Spleen (tissue), 11 donors: ENCODE measurements at regions not wholly inside any gene's neighbourhood (a gene's known extent, or its start where the extent isn't known, plus 50 kb on each side); places are given as distances from the start of the nearest gene placed in this dataset.

Experiments used
- DNase-seq: peaks from one replicate; pipeline ENCODE4 v3.0.0-alpha.2; 2020
- H3K27ac ChIP-seq, 8 donors: fragments of 200-600 bp; sonication (generic) in 7 of 8; 1 replicate in 4 of 8; 2 replicates in 4 of 8; pipeline versions ENCODE4 v1.5.0 to v1.8.0; 2016 to 2021; ENCODE audit warnings: inconsistent platforms in 4 of 8, mild to moderate bottlenecking in 4 of 8, moderate library complexity in 1 of 8
- H3K27me3 ChIP-seq, 7 donors: fragments of 200-600 bp; sonication (generic) in 6 of 7; replicated peaks in 1 of 7; 1 replicate in 4 of 7; 2 replicates in 3 of 7; pipeline versions ENCODE4 v1.5.0 to v1.8.0; 2016 to 2021; ENCODE audit warnings: inconsistent platforms in 3 of 7, mild to moderate bottlenecking in 1 of 7
- H3K36me3 ChIP-seq, 6 donors: fragments of 200-600 bp; sonication (generic) in 5 of 6; 1 replicate in 4 of 6; 2 replicates in 2 of 6; pipeline versions ENCODE4 v1.5.0 to v1.8.0; 2016 to 2021; ENCODE audit warnings: inconsistent platforms in 2 of 6
- H3K4me1 ChIP-seq, 6 donors: fragments of 200-600 bp; sonication (generic) in 5 of 6; 1 replicate in 3 of 6; 2 replicates in 3 of 6; pipeline versions ENCODE4 v1.5.0 to v1.8.0; 2016 to 2021; ENCODE audit warnings: inconsistent platforms in 3 of 6
- H3K4me3 ChIP-seq, 8 donors: fragments of 200-600 bp; sonication (generic) in 7 of 8; 1 replicate in 4 of 8; 2 replicates in 4 of 8; pipeline versions ENCODE4 v1.5.0 to v1.8.0; 2016 to 2021; ENCODE audit warnings: inconsistent platforms in 4 of 8, mild to moderate bottlenecking in 4 of 8, moderate library complexity in 2 of 8
- H3K9me3 ChIP-seq, 8 donors: fragments of 200-600 bp; sonication (generic) in 7 of 8; 1 replicate in 4 of 8; 2 replicates in 4 of 8; pipeline versions ENCODE4 v1.5.0 to v1.8.0; 2016 to 2021; ENCODE audit warnings: inconsistent platforms in 4 of 8
- CTCF ChIP-seq, 11 experiments: fragments of 200-600 bp in 7 of 11; fragments of 450-650 bp in 4 of 11; sonication (generic) in 4 of 11; IDR thresholded peaks in 8 of 11; conservative IDR thresholded peaks in 3 of 11; 1 replicate in 7 of 11; 2 replicates in 4 of 11; pipeline versions ENCODE4 v1.4.0 to v1.8.0; 2016 to 2021; ENCODE audit warnings: antibody characterized with exemption in 11 of 11, inconsistent platforms in 4 of 11, mild to moderate bottlenecking in 1 of 11
- POLR2A ChIP-seq, 3 donors: fragments of 450-650 bp; IDR thresholded peaks; one replicate each; pipeline ENCODE4 v1.5.1; 2017; ENCODE audit warnings: antibody characterized with exemption in 3 of 3, mild to moderate bottlenecking in 1 of 3
- POLR2AphosphoS5 ChIP-seq, 3 donors: sonication (generic); formaldehyde crosslinking; IDR thresholded peaks; one replicate each; pipeline ENCODE4 v1.5.1; 2017; ENCODE audit warnings: antibody characterized with exemption in 3 of 3
- WGBS, 5 donors: extraction: QIAGEN DNeasy Blood & Tissue Kit in 3 of 5; methylation state at CpG; one replicate each; pipeline versions ENCODE4 v1.1.5 to v1.1.7; 2013 to 2018; 5-methylcytosine and 5-hydroxymethylcytosine counted together
- intact Hi-C: fragments of 100-400 bp; cut with DNase I; formaldehyde crosslinking; loops from one replicate; pipeline ENCODE4 v1.15.0; 2023; ENCODE audit warnings: low total_unique reads
- donor health status: healthy with polysubstance abuse.
- donor health status: DM: no; HTN: no; CAD: no; lungs with moderate emphysema.
- donor health status: DM: no; HTN: no; CAD: no.
- donor health status: Bipolar disorder and iron deficiency.
- donor health status: healthy.
- donor health status: DM: no; HTN: no; CAD: no.
- donor health status: DM: yes; HTN: yes; CAD: no.

DNA sequence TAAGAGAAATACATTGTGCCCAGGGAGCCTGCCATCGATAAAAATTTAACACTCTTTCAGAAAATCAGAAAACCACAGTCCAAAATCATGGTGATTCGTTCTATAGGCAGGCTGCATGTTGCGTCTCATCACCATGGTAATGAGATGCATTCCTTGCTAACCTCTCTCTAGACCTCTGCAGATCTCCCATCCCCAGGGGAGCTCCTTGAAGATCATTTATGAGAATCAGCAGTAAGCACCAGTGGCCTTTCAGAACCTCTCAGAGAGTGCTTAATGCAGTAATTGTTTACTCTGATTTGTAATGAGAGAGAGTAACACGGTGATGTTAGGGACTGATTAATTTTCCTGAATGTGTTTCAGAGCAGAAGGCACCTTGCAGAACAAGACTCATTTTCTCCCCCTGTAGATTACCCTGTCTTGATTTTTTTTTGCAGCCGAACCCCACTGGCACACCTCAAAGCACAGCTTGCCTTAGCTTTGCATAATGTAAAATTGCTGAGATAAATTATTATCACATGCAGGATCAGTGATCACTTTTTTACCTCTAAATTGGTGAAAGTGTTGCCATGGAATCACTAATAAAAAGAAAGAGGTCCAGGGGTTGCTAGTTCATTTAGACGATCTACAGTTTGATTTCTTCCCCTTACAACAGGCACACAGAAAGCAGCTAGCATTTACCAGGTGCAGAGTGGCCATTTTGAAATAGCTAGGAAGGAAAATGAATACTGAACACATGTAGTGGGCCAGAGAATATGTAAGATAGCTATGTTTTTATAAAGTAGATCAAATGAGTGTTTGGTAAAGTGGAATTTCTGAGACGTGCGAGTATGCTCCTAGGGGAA, 98.9 kb upstream of the CHL1 start:
- Histone ChIP-seq H3K36me3 (no peaks in the 10 kb centered on the region), H3K27me3 (peaks cover 0 to 6% (median 0%) of the 10 kb centered on the region in 7 donors), H3K4me1 (no peaks in the 10 kb centered on the region), H3K9me3 (no peaks in the 10 kb centered on the region), H3K27ac (no peak overlapping the region), H3K4me3 (no peak overlapping the region)
- WGBS, 5 donors: 73 to 80% (median 78%) methylated on average over 8 of the region's 8 CpGs
- intact Hi-C loops: no loop called here
- no peak for DNase-seq
- no peak for TF ChIP-seq POLR2AphosphoS5 (IDR thresholded peaks at IDR 0.05)
- TF ChIP-seq POLR2A (IDR thresholded peaks at IDR 0.05): no peak
- TF ChIP-seq CTCF (IDR thresholded peaks at IDR 0.05 in 8 of 11, conservative IDR thresholded peaks at IDR 0.05 in 3 of 11): no peak

DNA sequence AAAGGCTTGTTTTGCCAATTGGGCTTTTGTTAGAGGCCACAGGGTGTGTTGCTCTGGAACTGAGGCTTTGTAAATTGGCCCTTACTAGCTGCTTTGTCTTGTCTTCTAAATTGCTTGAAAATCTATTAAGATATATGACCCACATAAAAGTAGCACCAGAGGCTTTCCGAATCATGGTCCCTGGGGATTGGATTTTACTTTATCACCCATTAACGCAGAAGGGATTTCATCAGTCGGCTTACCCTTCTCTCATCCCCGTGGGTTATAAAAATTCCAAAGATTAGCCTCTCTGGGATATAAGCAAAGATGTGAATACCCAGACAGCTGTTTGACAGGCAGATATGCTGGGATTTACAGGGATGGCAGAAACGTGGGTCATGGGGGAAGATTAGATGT, 98.3 kb upstream of the CHL1 start:
- H3K4me1 ChIP-seq: no peaks in the 10 kb centered on the region
- H3K9me3 ChIP-seq: no peaks in the 10 kb centered on the region
- H3K27me3 ChIP-seq: peaks cover 0 to 6% (median 0%) of the 10 kb centered on the region in 7 donors
- TF ChIP-seq POLR2A (IDR thresholded peaks at IDR 0.05): no peak
- no peak for TF ChIP-seq CTCF (IDR thresholded peaks at IDR 0.05 in 8 of 11, conservative IDR thresholded peaks at IDR 0.05 in 3 of 11)
- TF ChIP-seq POLR2AphosphoS5 (IDR thresholded peaks at IDR 0.05): no peak
- no peak for DNase-seq
- H3K36me3 ChIP-seq: no peaks in the 10 kb centered on the region
- 63 to 70% (median 65%) methylated on average over 5 of the region's 5 CpGs for WGBS, 5 donors
- H3K4me3 ChIP-seq: no peak overlapping the region
- H3K27ac ChIP-seq: no peak overlapping the region
- intact Hi-C loops: no loop called here

DNA sequence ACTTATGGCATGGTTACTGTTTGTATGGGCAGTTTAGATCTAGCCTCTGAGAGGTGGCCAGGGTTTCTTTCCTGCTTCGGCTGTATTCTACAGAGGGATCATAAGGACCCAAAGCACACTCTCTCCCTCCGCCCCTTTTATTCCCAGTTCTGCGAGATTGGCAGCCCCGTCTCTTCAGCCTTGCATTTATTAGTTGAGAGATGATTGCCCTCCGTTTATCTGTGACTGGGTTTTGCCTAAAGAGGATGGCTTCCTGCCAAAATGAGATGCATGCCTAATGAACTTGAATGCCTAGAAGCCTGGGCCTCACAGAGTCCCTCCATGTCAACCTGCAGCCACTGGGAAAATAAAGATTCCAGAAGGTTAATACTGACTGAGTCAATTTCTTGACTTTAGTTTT, 97.1 kb upstream of the CHL1 start:
- Histone ChIP-seq H3K27me3 (peaks cover 0 to 6% (median 0%) of the 10 kb centered on the region in 7 donors), H3K4me3 (no peak overlapping the region), H3K4me1 (no peaks in the 10 kb centered on the region), H3K27ac (no peak overlapping the region), H3K9me3 (no peaks in the 10 kb centered on the region), H3K36me3 (no peaks in the 10 kb centered on the region)
- no peak for TF ChIP-seq POLR2AphosphoS5 (IDR thresholded peaks at IDR 0.05)
- TF ChIP-seq POLR2A (IDR thresholded peaks at IDR 0.05): no peak
- TF ChIP-seq CTCF (IDR thresholded peaks at IDR 0.05 in 8 of 11, conservative IDR thresholded peaks at IDR 0.05 in 3 of 11): no peak
- intact Hi-C loops: no loop called here
- DNase-seq: no peak
- 70 to 92% (median 78%) methylated on average over 5 of the region's 5 CpGs for WGBS, 5 donors

DNA sequence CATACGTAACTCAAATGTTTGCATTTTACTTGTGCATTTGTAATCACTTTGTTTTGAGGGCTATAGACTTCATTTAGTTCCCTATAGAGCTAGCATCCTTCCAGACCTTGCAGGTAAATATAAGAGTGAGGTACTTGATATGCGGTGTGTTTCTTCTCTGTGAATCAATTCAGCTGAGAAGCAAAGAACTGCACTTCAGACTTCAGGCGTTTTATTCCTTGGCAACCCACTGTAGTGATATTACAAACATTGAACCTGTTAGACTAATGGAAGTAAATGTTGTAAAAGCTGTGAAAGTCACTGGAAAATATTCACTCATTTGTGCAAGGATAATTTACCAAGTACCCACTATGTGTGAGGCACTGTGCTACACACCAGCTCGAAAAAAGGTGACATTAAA, 94.1 kb upstream of the CHL1 start:
- H3K27me3 ChIP-seq: peaks cover 0 to 6% (median 0%) of the 10 kb centered on the region in 7 donors
- 77 to 81% (median 78%) methylated on average over 4 of the region's 4 CpGs for WGBS, 5 donors

More for the DNA sequence above, 94.1 kb upstream of the CHL1 start:
- Histone ChIP-seq H3K36me3 (no peaks in the 10 kb centered on the region), H3K4me3 (no peak overlapping the region), H3K9me3 (no peaks in the 10 kb centered on the region), H3K27ac (no peak overlapping the region), H3K4me1 (no peaks in the 10 kb centered on the region)
- TF ChIP-seq POLR2AphosphoS5 (IDR thresholded peaks at IDR 0.05) (no peak), CTCF (IDR thresholded peaks at IDR 0.05 in 8 of 11, conservative IDR thresholded peaks at IDR 0.05 in 3 of 11) (no peak), POLR2A (IDR thresholded peaks at IDR 0.05) (no peak)
- intact Hi-C loops: no loop called here
- no peak for DNase-seq
